Gastroesophageal sphincter (tissue), 4 donors: ENCODE measurements at regions not wholly inside any gene's neighbourhood (a gene's known extent, or its start where the extent isn't known, plus 50 kb on each side); places are given as distances from the start of the nearest gene placed in this dataset.

ENCODE experiments used
- ATAC-seq: fragments of 150-250 bp; one replicate; pipeline ENCODE4 v1.9.1; 2016; ENCODE audit warnings: mild to moderate bottlenecking, moderate library complexity
- H3K27ac ChIP-seq, 4 donors: fragments of 200-600 bp; sonication (generic) in 3 of 4; 1 replicate in 3 of 4; 2 replicates in 1 of 4; pipeline ENCODE4 v1.5.1; 2016 to 2019
- H3K27me3 ChIP-seq: fragments of 200-600 bp; sonication (generic); one replicate; pipeline ENCODE4 v1.5.1; 2019
- H3K36me3 ChIP-seq, 2 donors: fragments of 200-600 bp; sonication (generic); one replicate each; pipeline ENCODE4 v1.5.1; 2019; ENCODE audit warnings: control low read depth in 1 of 2
- H3K4me1 ChIP-seq, 3 donors: fragments of 200-600 bp; sonication (generic); 1 replicate in 2 of 3; 2 replicates in 1 of 3; pipeline ENCODE4 v1.5.1; 2016 to 2019; ENCODE audit warnings: control low read depth in 2 of 3
- H3K4me3 ChIP-seq, 2 donors: fragments of 200-600 bp; sonication (generic); one replicate each; pipeline ENCODE4 v1.5.1; 2019; ENCODE audit warnings: mild to moderate bottlenecking in 1 of 2, moderate library complexity in 1 of 2
- H3K9me3 ChIP-seq, 3 donors: fragments of 200-600 bp; sonication (generic); one replicate each; pipeline ENCODE4 v1.5.1; 2017 to 2019; ENCODE audit warnings: control low read depth in 2 of 3
- CTCF ChIP-seq, 4 experiments: fragments of 200-600 bp in 2 of 4; fragments of 450-650 bp in 2 of 4; sonication (generic) in 1 of 4; IDR thresholded peaks; one replicate each; pipeline ENCODE4 v1.5.1; 2017 to 2019; ENCODE audit warnings: antibody characterized with exemption in 4 of 4, mild to moderate bottlenecking in 2 of 4, moderate library complexity in 2 of 4
- EP300 ChIP-seq: sonication (generic); formaldehyde crosslinking; IDR thresholded peaks from one replicate; pipeline ENCODE4 v1.6.1; 2017; ENCODE audit warnings: antibody characterized with exemption, mild to moderate bottlenecking
- POLR2A ChIP-seq, 2 donors: fragments of 450-650 bp; IDR thresholded peaks; one replicate each; pipeline ENCODE4 v1.6.1; 2017; ENCODE audit warnings: antibody characterized with exemption in 2 of 2, mild to moderate bottlenecking in 2 of 2, moderate library complexity in 1 of 2
- POLR2AphosphoS5 ChIP-seq: sonication (generic); formaldehyde crosslinking; IDR thresholded peaks from one replicate; pipeline ENCODE4 v1.6.1; 2017; ENCODE audit warnings: antibody characterized with exemption
- WGBS, 2 donors: methylation state at CpG; one replicate each; pipeline ENCODE4 v1.1.5; 2018; ENCODE audit warnings: low coverage in 1 of 2; 5-methylcytosine and 5-hydroxymethylcytosine counted together

GRCh38 chr15:95996494-95996893, 334.0 kb upstream of the NR2F2 start:
- no peaks in the 10 kb centered on the region for H3K9me3 ChIP-seq
- peaks cover 0 to 16% (median 2%) of the 10 kb centered on the region in 3 donors for H3K4me1 ChIP-seq
- no peaks in the 10 kb centered on the region for H3K36me3 ChIP-seq
- H3K4me3 ChIP-seq: no peak overlapping the region
- TF ChIP-seq CTCF (IDR thresholded peaks at IDR 0.05): no peak
- no peak for TF ChIP-seq EP300
- no peak for TF ChIP-seq POLR2AphosphoS5
- TF ChIP-seq POLR2A (IDR thresholded peaks at IDR 0.05): no peak
- no peak for ATAC-seq
- WGBS, 2 donors: 83 to 95% methylated on average over 4 of the region's 4 CpGs
- no peak overlapping the region for H3K27ac ChIP-seq
- no peaks in the 10 kb centered on the region for H3K27me3 ChIP-seq

- no peaks in the 10 kb centered on the region for H3K27me3 ChIP-seq
- H3K36me3 ChIP-seq: no peaks in the 10 kb centered on the region
- no peaks in the 10 kb centered on the region for H3K9me3 ChIP-seq
- WGBS, 2 donors: 100% methylated on average over 1 to 3 of the region's 4 CpGs
- peaks cover 0 to 16% (median 2%) of the 10 kb centered on the region in 3 donors for H3K4me1 ChIP-seq
- no peak for ATAC-seq
- no peak overlapping the region for H3K27ac ChIP-seq
- TF ChIP-seq POLR2AphosphoS5 (no peak), CTCF (IDR thresholded peaks at IDR 0.05) (no peak), POLR2A (IDR thresholded peaks at IDR 0.05) (no peak), EP300 (no peak)
- no peak overlapping the region for H3K4me3 ChIP-seq
Measured at GRCh38 chr15:95998935-95999334, 331.6 kb upstream of the NR2F2 start.

- ATAC-seq: no peak
- TF ChIP-seq POLR2A (IDR thresholded peaks at IDR 0.05) (no peak), CTCF (IDR thresholded peaks at IDR 0.05) (no peak), EP300 (no peak), POLR2AphosphoS5 (no peak)
- Histone ChIP-seq H3K4me3 (no peak overlapping the region), H3K36me3 (no peaks in the 10 kb centered on the region), H3K4me1 (no peaks in the 10 kb centered on the region), H3K27me3 (no peaks in the 10 kb centered on the region), H3K9me3 (no peaks in the 10 kb centered on the region), H3K27ac (no peak overlapping the region)
- WGBS, 2 donors: 92 to 97% methylated on average over 5 of the region's 5 CpGs
Measured at GRCh38 chr15:96002890-96003859, 327.3 kb upstream of the NR2F2 start.

- Histone ChIP-seq H3K9me3 (no peaks in the 10 kb centered on the region), H3K27me3 (no peaks in the 10 kb centered on the region), H3K27ac (no peak overlapping the region), H3K4me3 (no peak overlapping the region), H3K36me3 (no peaks in the 10 kb centered on the region), H3K4me1 (no peaks in the 10 kb centered on the region)
- no peak for ATAC-seq
- TF ChIP-seq POLR2AphosphoS5 (no peak), EP300 (no peak), POLR2A (IDR thresholded peaks at IDR 0.05) (no peak), CTCF (IDR thresholded peaks at IDR 0.05) (no peak)
- WGBS, 2 donors: 58 to 66% methylated on average over 2 of the region's 2 CpGs
Measured at GRCh38 chr15:96005906-96006305, 324.6 kb upstream of the NR2F2 start.

- no peak for ATAC-seq
- Histone ChIP-seq H3K27me3 (no peaks in the 10 kb centered on the region), H3K4me3 (no peak overlapping the region), H3K36me3 (no peaks in the 10 kb centered on the region), H3K27ac (no peak overlapping the region), H3K4me1 (no peaks in the 10 kb centered on the region), H3K9me3 (no peaks in the 10 kb centered on the region)
- WGBS, 2 donors: 92 to 97% methylated on average over 4 to 5 of the region's 5 CpGs
- TF ChIP-seq EP300 (no peak), POLR2A (IDR thresholded peaks at IDR 0.05) (no peak), POLR2AphosphoS5 (no peak), CTCF (IDR thresholded peaks at IDR 0.05) (no peak)
Measured at GRCh38 chr15:96011136-96011535, 319.4 kb upstream of the NR2F2 start.
